Testis (tissue), 2 donors: ENCODE measurements at regions not wholly inside any gene's neighbourhood (a gene's known extent, or its start where the extent isn't known, plus 50 kb on each side); places are given as distances from the start of the nearest gene placed in this dataset.

Source experiments
- POLR2A ChIP-seq: fragments of 450-650 bp; IDR thresholded peaks from one replicate; pipeline ENCODE4 v1.6.1; 2017; ENCODE audit warnings: antibody characterized with exemption, mild to moderate bottlenecking, moderate library complexity
- TF ChIP-seq, protein P1 (sequence below), 3 experiments: fragments of 450-650 bp in 2 of 3; fragments of 200-600 bp in 1 of 3; sonication (generic) in 1 of 3; IDR thresholded peaks; one replicate each; pipeline ENCODE4 v1.5.1; 2016 to 2019; ENCODE audit warnings: antibody characterized with exemption in 3 of 3, mild to moderate bottlenecking in 2 of 3, moderate library complexity in 1 of 3

DNA sequence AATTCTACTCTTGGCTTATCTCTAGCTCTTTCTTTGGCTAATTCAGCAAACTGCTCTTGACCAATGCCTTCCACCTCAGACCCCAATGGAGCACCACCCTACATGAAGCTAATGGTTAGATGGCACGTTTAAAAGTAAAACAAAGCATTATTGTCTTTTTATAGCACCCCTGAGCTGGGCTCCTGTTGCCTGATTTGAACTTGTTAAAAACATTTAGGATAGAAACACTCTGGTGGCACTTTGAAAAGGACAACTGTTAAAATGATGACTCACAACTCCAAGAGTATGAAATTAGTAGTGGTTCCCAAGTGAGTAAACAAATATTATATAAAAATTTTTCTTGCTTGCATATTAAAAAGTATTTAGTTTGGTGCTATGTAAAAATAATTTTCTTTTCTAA is 299.6 kb upstream of the DCN start:
- TF ChIP-seq, protein P1, sequence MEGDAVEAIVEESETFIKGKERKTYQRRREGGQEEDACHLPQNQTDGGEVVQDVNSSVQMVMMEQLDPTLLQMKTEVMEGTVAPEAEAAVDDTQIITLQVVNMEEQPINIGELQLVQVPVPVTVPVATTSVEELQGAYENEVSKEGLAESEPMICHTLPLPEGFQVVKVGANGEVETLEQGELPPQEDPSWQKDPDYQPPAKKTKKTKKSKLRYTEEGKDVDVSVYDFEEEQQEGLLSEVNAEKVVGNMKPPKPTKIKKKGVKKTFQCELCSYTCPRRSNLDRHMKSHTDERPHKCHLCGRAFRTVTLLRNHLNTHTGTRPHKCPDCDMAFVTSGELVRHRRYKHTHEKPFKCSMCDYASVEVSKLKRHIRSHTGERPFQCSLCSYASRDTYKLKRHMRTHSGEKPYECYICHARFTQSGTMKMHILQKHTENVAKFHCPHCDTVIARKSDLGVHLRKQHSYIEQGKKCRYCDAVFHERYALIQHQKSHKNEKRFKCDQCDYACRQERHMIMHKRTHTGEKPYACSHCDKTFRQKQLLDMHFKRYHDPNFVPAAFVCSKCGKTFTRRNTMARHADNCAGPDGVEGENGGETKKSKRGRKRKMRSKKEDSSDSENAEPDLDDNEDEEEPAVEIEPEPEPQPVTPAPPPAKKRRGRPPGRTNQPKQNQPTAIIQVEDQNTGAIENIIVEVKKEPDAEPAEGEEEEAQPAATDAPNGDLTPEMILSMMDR (IDR thresholded peaks at IDR 0.05), result no peak
- no peak for TF ChIP-seq POLR2A
